Panc1 (cell line): ENCODE measurements at regions not wholly inside any gene's neighbourhood (a gene's known extent, or its start where the extent isn't known, plus 50 kb on each side); places are given as distances from the start of the nearest gene placed in this dataset.

Experiments used
- ATAC-seq: fragments of 200-7000 bp; cut with Tn5 transposase; 2 replicates; pipeline ENCODE4 v1.9.1; 2020; ENCODE audit warnings: mild to moderate bottlenecking, moderate library complexity
- BruUV-seq: library from RNA; stranded (reverse); fragments of 400-500 nt; replicated peaks from 2 replicates; lab custom pipeline; 2021; lab: Mats Ljungman, UMichigan
- CTCF ChIA-PET: fragments of 300-600 bp; sonication (Branson Sonifier 250); formaldehyde crosslinking; loops from one replicate; lab custom pipeline; 2022; ENCODE audit warnings: antibody characterized with exemption; lab: Charles Lee
- POLR2A ChIA-PET: fragments of 300-600 bp; sonication (Branson Sonifier 250); formaldehyde crosslinking; loops from one replicate; lab custom pipeline; 2022; ENCODE audit warnings: antibody characterized with exemption; lab: Charles Lee
- DNase-seq: peaks from one replicate; pipeline ENCODE4 v3.0.0-alpha.2; 2010; ENCODE audit warnings: low read depth, low spot score
- H3K27ac ChIP-seq: 2 replicates; pipeline ENCODE4 v1.5.1; 2011; ENCODE audit warnings: mild to moderate bottlenecking, low read length, inconsistent platforms
- H3K27me3 ChIP-seq: fragments of 200-500 bp; sonication (Bioruptor generic); 2 replicates; pipeline ENCODE4 v1.6.0; 2014; ENCODE audit warnings: low read length, inconsistent platforms; ENCODE audit not compliant: control insufficient read depth, insufficient read depth
- H3K36me3 ChIP-seq: fragments of 200-500 bp; sonication (Bioruptor generic); 2 replicates; pipeline ENCODE4 v1.5.1; 2014; ENCODE audit warnings: inconsistent platforms, mild to moderate bottlenecking, low read length, moderate library complexity; ENCODE audit not compliant: control insufficient read depth, insufficient read depth
- H3K4me1 ChIP-seq: 2 replicates; pipeline ENCODE4 v1.5.1; 2011; ENCODE audit warnings: inconsistent platforms, mild to moderate bottlenecking, low read length, moderate library complexity; ENCODE audit not compliant: control insufficient read depth, insufficient read depth
- H3K4me3 ChIP-seq, 2 experiments: 2 replicates each; pipeline ENCODE4 v1.5.1; 2011 to 2012; ENCODE audit warnings: low read depth in 2 of 2, low read length in 2 of 2, mild to moderate bottlenecking in 2 of 2, inconsistent platforms in 1 of 2, moderate library complexity in 1 of 2
- H3K9me3 ChIP-seq: fragments of 200-500 bp; sonication (Bioruptor generic); 2 replicates; pipeline ENCODE4 v1.5.1; 2014; ENCODE audit warnings: low read depth, mild to moderate bottlenecking, inconsistent platforms, low read length, moderate library complexity; ENCODE audit not compliant: control insufficient read depth, insufficient read depth
- POLR2AphosphoS5 ChIP-seq: IDR thresholded peaks from 2 replicates; pipeline ENCODE4 v1.6.1; 2012; ENCODE audit warnings: mild to moderate bottlenecking, low read depth, low read length, moderate library complexity
- SIN3A ChIP-seq: IDR thresholded peaks from 2 replicates; pipeline ENCODE4 v1.6.1; 2012; ENCODE audit warnings: low read depth, mild to moderate bottlenecking, low read length, moderate library complexity, borderline replicate concordance; ENCODE audit not compliant: insufficient read depth
- TCF7L2 ChIP-seq: IDR thresholded peaks from 2 replicates; pipeline ENCODE4 v1.6.1; 2011; ENCODE audit warnings: mild to moderate bottlenecking, low read depth, low read length, inconsistent platforms
- in situ Hi-C: cut with HindIII; loops from 2 replicates; pipeline ENCODE4 v1.10.0; 2016; ENCODE audit warnings: low sequenced_read_pairs, low pct_unique_long_range_greater_than_20kb
- intact Hi-C: fragments of 100-400 bp; cut with micrococcal nuclease; formaldehyde crosslinking; loops from one replicate; pipeline ENCODE4 v1.10.0; 2022; ENCODE audit not compliant: unreplicated experiment
- TF ChIP-seq, protein P1 (sequence below): fragments of 450-650 bp; IDR thresholded peaks from 2 replicates; pipeline ENCODE4 v1.5.1; 2017; ENCODE audit warnings: mild to moderate bottlenecking
- TF ChIP-seq, protein P2 (sequence below), 2 experiments: IDR thresholded peaks; 2 replicates each; pipeline ENCODE4 v1.6.1; 2011 to 2012; ENCODE audit warnings: low read depth in 2 of 2, control low read depth in 1 of 2, low read length in 1 of 2, mild to moderate bottlenecking in 1 of 2, moderate library complexity in 1 of 2; ENCODE audit not compliant: insufficient read depth in 1 of 2

DNA sequence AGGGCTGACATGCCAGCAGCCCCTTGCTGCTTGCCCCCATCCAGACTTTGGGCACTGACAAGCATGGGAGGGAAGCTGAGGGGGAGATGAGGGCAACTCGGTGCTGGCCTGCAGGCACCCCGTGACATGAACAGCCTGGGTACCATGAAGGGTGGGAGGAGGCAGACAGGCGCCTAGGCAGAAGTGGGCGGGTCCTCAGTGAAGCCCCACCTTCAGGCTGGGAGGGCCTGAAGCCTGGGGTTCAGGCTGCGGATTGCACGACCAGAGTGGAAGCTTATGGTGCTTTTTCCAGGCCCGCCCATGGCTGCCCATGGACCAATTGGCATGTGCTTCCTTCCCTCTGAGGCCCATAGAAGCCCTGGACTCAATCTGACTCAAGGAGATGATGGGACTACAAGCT is 354.1 kb downstream of the GRIA2 start:
- in situ Hi-C loops (no loop called here), intact Hi-C loops (no loop called here)
- no peak overlapping the region for H3K27ac ChIP-seq
- ChIA-PET CTCF (no interaction called here), POLR2A (no interaction called here)
- H3K36me3 ChIP-seq, result no peaks in the 10 kb centered on the region
- no peak for DNase-seq
- no peaks in the 10 kb centered on the region for H3K9me3 ChIP-seq
- TF ChIP-seq POLR2AphosphoS5 (no peak), TCF7L2 (no peak), SIN3A (no peak)
- TF ChIP-seq, protein P1, sequence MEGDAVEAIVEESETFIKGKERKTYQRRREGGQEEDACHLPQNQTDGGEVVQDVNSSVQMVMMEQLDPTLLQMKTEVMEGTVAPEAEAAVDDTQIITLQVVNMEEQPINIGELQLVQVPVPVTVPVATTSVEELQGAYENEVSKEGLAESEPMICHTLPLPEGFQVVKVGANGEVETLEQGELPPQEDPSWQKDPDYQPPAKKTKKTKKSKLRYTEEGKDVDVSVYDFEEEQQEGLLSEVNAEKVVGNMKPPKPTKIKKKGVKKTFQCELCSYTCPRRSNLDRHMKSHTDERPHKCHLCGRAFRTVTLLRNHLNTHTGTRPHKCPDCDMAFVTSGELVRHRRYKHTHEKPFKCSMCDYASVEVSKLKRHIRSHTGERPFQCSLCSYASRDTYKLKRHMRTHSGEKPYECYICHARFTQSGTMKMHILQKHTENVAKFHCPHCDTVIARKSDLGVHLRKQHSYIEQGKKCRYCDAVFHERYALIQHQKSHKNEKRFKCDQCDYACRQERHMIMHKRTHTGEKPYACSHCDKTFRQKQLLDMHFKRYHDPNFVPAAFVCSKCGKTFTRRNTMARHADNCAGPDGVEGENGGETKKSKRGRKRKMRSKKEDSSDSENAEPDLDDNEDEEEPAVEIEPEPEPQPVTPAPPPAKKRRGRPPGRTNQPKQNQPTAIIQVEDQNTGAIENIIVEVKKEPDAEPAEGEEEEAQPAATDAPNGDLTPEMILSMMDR, result no peak
- TF ChIP-seq, protein P2, sequence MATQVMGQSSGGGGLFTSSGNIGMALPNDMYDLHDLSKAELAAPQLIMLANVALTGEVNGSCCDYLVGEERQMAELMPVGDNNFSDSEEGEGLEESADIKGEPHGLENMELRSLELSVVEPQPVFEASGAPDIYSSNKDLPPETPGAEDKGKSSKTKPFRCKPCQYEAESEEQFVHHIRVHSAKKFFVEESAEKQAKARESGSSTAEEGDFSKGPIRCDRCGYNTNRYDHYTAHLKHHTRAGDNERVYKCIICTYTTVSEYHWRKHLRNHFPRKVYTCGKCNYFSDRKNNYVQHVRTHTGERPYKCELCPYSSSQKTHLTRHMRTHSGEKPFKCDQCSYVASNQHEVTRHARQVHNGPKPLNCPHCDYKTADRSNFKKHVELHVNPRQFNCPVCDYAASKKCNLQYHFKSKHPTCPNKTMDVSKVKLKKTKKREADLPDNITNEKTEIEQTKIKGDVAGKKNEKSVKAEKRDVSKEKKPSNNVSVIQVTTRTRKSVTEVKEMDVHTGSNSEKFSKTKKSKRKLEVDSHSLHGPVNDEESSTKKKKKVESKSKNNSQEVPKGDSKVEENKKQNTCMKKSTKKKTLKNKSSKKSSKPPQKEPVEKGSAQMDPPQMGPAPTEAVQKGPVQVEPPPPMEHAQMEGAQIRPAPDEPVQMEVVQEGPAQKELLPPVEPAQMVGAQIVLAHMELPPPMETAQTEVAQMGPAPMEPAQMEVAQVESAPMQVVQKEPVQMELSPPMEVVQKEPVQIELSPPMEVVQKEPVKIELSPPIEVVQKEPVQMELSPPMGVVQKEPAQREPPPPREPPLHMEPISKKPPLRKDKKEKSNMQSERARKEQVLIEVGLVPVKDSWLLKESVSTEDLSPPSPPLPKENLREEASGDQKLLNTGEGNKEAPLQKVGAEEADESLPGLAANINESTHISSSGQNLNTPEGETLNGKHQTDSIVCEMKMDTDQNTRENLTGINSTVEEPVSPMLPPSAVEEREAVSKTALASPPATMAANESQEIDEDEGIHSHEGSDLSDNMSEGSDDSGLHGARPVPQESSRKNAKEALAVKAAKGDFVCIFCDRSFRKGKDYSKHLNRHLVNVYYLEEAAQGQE (IDR thresholded peaks at IDR 0.05; ENCODE audit: insufficient read depth in 1 of 2, low read depth in 2 of 2, low read length in 1 of 2), result no peak
- ATAC-seq, result no peak
- no peaks in the 10 kb centered on the region for H3K27me3 ChIP-seq
- no peaks in the 10 kb centered on the region for H3K4me1 ChIP-seq
- no TSS peak for BruUV-seq
- no peak overlapping the region for H3K4me3 ChIP-seq

DNA sequence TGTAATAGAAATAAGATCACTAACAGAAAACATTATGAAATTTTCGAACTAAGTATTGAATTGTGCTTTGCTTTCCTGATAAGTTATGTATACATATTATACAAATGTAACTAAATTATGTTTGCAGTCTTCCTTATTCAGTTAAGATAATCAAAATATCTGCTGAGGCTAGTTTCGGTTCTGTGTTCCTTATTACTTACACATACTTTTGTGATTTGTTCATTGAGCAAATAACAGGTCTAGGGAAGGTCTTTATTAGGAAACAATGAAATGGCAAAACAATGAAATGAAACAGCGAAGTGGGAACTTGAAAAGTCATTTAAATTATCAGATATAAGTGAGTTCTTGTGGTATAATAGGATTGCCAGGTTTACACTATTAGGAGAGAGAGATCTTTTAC is 352.4 kb downstream of the GRIA2 start:
- intact Hi-C loops (no loop called here), in situ Hi-C loops (no loop called here)
- Histone ChIP-seq H3K27ac (no peak overlapping the region), H3K9me3 (no peaks in the 10 kb centered on the region), H3K27me3 (no peaks in the 10 kb centered on the region), H3K4me1 (no peaks in the 10 kb centered on the region), H3K4me3 (no peak overlapping the region), H3K36me3 (no peaks in the 10 kb centered on the region)
- TF ChIP-seq, protein P2 (IDR thresholded peaks at IDR 0.05; ENCODE audit: insufficient read depth in 1 of 2, low read depth in 2 of 2, low read length in 1 of 2), result no peak
- TF ChIP-seq POLR2AphosphoS5 (no peak), TCF7L2 (no peak), SIN3A (no peak)
- TF ChIP-seq, protein P1, result no peak
- no peak for ATAC-seq
- POLR2A ChIA-PET, result no interaction called here
- DNase-seq, result no peak
- CTCF ChIA-PET, result no interaction called here
- no TSS peak for BruUV-seq
